Heart left ventricle (tissue), 13 donors: ENCODE measurements at regions not wholly inside any gene's neighbourhood (a gene's known extent, or its start where the extent isn't known, plus 50 kb on each side); places are given as distances from the start of the nearest gene placed in this dataset.

Experiments used
- CTCF ChIP-seq, 12 donors: fragments of 200-600 bp; sonication (generic) in 4 of 12; IDR thresholded peaks; one replicate each; pipeline versions ENCODE4 v1.5.0 to v1.8.0; 2018 to 2022; ENCODE audit warnings: antibody characterized with exemption in 12 of 12, mild to moderate bottlenecking in 5 of 12
- POLR2A ChIP-seq, 2 donors: fragments of 450-650 bp; IDR thresholded peaks; one replicate each; pipeline ENCODE4 v1.6.1; 2017; ENCODE audit warnings: antibody characterized with exemption in 2 of 2, mild to moderate bottlenecking in 2 of 2, moderate library complexity in 2 of 2
- donor health status: ischemic (EF 13 %, LVEDD 7.1; RV severe dilation, severe dysfunction).
- donor health status: DM: no; HTN: yes; CAD: no.
- donor health status: DM: no; HTN: no; CAD: no.
- donor health status: ischemic (EF 25% LVEDD 6.9; RV normal size, moderate dysfunction).
- donor health status: ischemic (EF 25% LVEDD 5.7; RV mildly dilated, moderate dysfunction).
- donor health status: ischemic (EF 35%, LVEDD 5.7; RV mildly dilated, moderate dysfunction).
- donor health status: nonischemic (EF 11% LVEDD 7.7; RV severe dilation, severe dysfunction).
- donor health status: DM: yes; HTN: yes; CAD: no.
- donor health status: PGD.
- donor health status: ischemic (EF 29% LVEDD 5.4; RV normal size, mild dysfunction).
- donor health status: nonischemic (EF 23%, LVEDD 6.1; RV moderate dilation, normal function).

- TF ChIP-seq CTCF (IDR thresholded peaks at IDR 0.05): no peak
- TF ChIP-seq POLR2A (IDR thresholded peaks at IDR 0.05): no peak
These were observed 59.7 kb upstream of the NT5E start for GRCh38 chr6:85390105-85390728.
